SK-N-SH treated with all-trans-retinoic acid at 6 μM for 48 hours (cell line): ENCODE measurements at regions not wholly inside any gene's neighbourhood (a gene's known extent, or its start where the extent isn't known, plus 50 kb on each side); places are given as distances from the start of the nearest gene placed in this dataset.

Experiments
- ATAC-seq: fragments of 200-7000 bp; cut with Tn5 transposase; 3 replicates; pipeline ENCODE4 v1.9.1; 2020; ENCODE audit warnings: mild to moderate bottlenecking, moderate library complexity
- ARNTL ChIP-seq: fragments of 450-650 bp; formaldehyde crosslinking; IDR thresholded peaks from 2 replicates; pipeline ENCODE4 v1.5.0; 2020; ENCODE audit warnings: low read depth, mild to moderate bottlenecking, moderate library complexity, borderline replicate concordance
- BACH2 ChIP-seq: fragments of 250-450 bp; sonication (Bioruptor Pico); IDR thresholded peaks from 2 replicates; pipeline ENCODE4 v1.9.0; 2021; ENCODE audit warnings: mild to moderate bottlenecking, borderline replicate concordance
- CREB5 ChIP-seq: fragments of 250-450 bp; sonication (Bioruptor Pico); IDR thresholded peaks from 2 replicates; pipeline ENCODE4 v1.5.1; 2020; ENCODE audit warnings: low read depth, mild to moderate bottlenecking, moderate library complexity
- CSDC2 ChIP-seq: fragments of 250-450 bp; sonication (Bioruptor Pico); IDR thresholded peaks from 2 replicates; pipeline ENCODE4 v1.5.0; 2020; ENCODE audit warnings: mild to moderate bottlenecking, moderate library complexity
- CSRNP3 ChIP-seq: fragments of 250-450 bp; sonication (Bioruptor Pico); IDR thresholded peaks from 2 replicates; pipeline ENCODE4 v1.5.1; 2021; ENCODE audit warnings: mild to moderate bottlenecking, moderate library complexity
- ISL1 ChIP-seq: fragments of 250-450 bp; sonication (Bioruptor Pico); IDR thresholded peaks from 2 replicates; pipeline ENCODE4 v2.1.2; 2022; ENCODE audit warnings: mild to moderate bottlenecking, moderate library complexity
- OSR1 ChIP-seq: fragments of 250-450 bp; sonication (Bioruptor Pico); IDR thresholded peaks from 2 replicates; pipeline ENCODE4 v1.8.0; 2022; ENCODE audit warnings: moderate library complexity, mild to moderate bottlenecking, inconsistent platforms
- POU6F1 ChIP-seq: fragments of 250-450 bp; sonication (Bioruptor Pico); IDR thresholded peaks from 2 replicates; pipeline ENCODE4 v1.8.0; 2021; ENCODE audit warnings: low read depth, mild to moderate bottlenecking, moderate library complexity, borderline replicate concordance
- RARB ChIP-seq: fragments of 250-450 bp; sonication (Bioruptor Pico); IDR thresholded peaks from 2 replicates; pipeline ENCODE4 v1.8.0; 2021; ENCODE audit warnings: mild to moderate bottlenecking, moderate library complexity
- SNAI2 ChIP-seq: fragments of 250-450 bp; sonication (Bioruptor Pico); IDR thresholded peaks from 2 replicates; pipeline ENCODE4 v1.5.0; 2020; ENCODE audit warnings: mild to moderate bottlenecking, moderate library complexity
- TCF4 ChIP-seq: fragments of 250-450 bp; sonication (Bioruptor Pico); IDR thresholded peaks from 2 replicates; pipeline ENCODE4 v1.8.0; 2021; ENCODE audit warnings: mild to moderate bottlenecking, moderate library complexity, borderline replicate concordance
- TOX ChIP-seq: fragments of 250-450 bp; sonication (Bioruptor Pico); IDR thresholded peaks from 2 replicates; pipeline ENCODE4 v1.8.0; 2021; ENCODE audit warnings: mild to moderate bottlenecking, moderate library complexity, borderline replicate concordance
- TSHZ2 ChIP-seq: fragments of 250-450 bp; sonication (Bioruptor Pico); IDR thresholded peaks from 2 replicates; pipeline ENCODE4 v1.5.0; 2020; ENCODE audit warnings: mild to moderate bottlenecking, moderate library complexity
- ZC3H10 ChIP-seq: fragments of 250-450 bp; sonication (Bioruptor Pico); IDR thresholded peaks from 2 replicates; pipeline ENCODE4 v1.5.1; 2021; ENCODE audit warnings: mild to moderate bottlenecking, moderate library complexity
- ZFP3 ChIP-seq: fragments of 250-450 bp; sonication (Bioruptor Pico); IDR thresholded peaks from 2 replicates; pipeline ENCODE4 v1.5.0; 2020; ENCODE audit warnings: mild to moderate bottlenecking, moderate library complexity
- ZFP30 ChIP-seq: fragments of 450-650 bp; formaldehyde crosslinking; IDR thresholded peaks from 2 replicates; pipeline ENCODE4 v1.5.0; 2022; ENCODE audit warnings: mild to moderate bottlenecking, moderate library complexity
- ZNF565 ChIP-seq: fragments of 450-650 bp; formaldehyde crosslinking; conservative IDR thresholded peaks from 2 replicates; pipeline ENCODE4 v1.5.0; 2020; ENCODE audit warnings: low read depth, mild to moderate bottlenecking, moderate library complexity
- ZNF8 ChIP-seq: fragments of 450-650 bp; formaldehyde crosslinking; IDR thresholded peaks from 2 replicates; pipeline ENCODE4 v1.5.0; 2020; ENCODE audit warnings: mild to moderate bottlenecking, moderate library complexity
- TF ChIP-seq, protein P1 (sequence below): fragments of 250-450 bp; sonication (Bioruptor Pico); IDR thresholded peaks from 2 replicates; pipeline ENCODE4 v1.8.0; 2020; ENCODE audit warnings: mild to moderate bottlenecking, moderate library complexity, borderline replicate concordance

- TF ChIP-seq BACH2 (CRISPR knock-in tag) = no peak
- TF ChIP-seq ZFP30 = no peak
- no peak for TF ChIP-seq TCF4 (CRISPR knock-in tag)
These were observed 168.0 kb upstream of the PHYHIPL start (continued) for GRCh38 chr10:59008452-59008851.

- ATAC-seq = peak; percentile 61
- TF ChIP-seq ARNTL (no peak), ISL1 (CRISPR knock-in tag) (peak; percentile 57; the same call in 1 of the 2 replicates), CREB5 (CRISPR knock-in tag) (no peak), CSRNP3 (CRISPR knock-in tag) (no peak), ZC3H10 (peak; percentile 51; the same call in 1 of the 2 replicates), TOX (CRISPR knock-in tag) (no peak), OSR1 (no peak)
- TF ChIP-seq, all 23 proteins: peak for 2
These were observed 164.3 kb upstream of the PHYHIPL start for GRCh38 chr10:59011972-59012632.

DNA sequence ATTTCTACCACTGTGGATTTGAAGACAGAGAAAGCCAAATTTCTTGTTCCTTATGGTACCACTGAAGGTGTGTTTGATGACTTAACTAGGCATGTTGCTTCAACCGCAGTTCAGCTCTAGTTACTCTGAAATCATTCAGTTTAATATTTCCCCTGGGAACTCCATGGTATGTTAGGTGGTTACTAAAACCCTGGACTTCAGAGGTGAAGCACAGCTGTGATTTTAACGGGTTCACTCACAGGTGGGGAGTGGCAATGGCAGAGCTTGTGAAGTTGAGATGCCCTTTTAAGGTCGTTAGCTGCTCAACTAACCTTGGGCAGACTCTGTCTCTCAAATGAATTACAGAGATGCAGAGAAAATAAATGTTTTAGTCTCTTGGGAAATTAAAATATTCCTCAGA lies 163.6 kb upstream of the PHYHIPL start:
- TF ChIP-seq TCF4 (CRISPR knock-in tag) (no peak), CSRNP3 (CRISPR knock-in tag) (no peak), RARB (no peak), ZFP30 (no peak), POU6F1 (no peak), ZC3H10 (no peak)
- TF ChIP-seq, all 23 proteins: peak for 0
- no peak; the same call in 2 of the 3 replicates for ATAC-seq

- ATAC-seq = no peak
- TF ChIP-seq ZNF8 (no peak), TCF4 (CRISPR knock-in tag) (no peak), TOX (CRISPR knock-in tag) (no peak), RARB (no peak), ZFP30 (no peak), ZFP3 (CRISPR knock-in tag) (no peak), ARNTL (no peak), SNAI2 (CRISPR knock-in tag) (no peak), BACH2 (CRISPR knock-in tag) (no peak), POU6F1 (no peak), CSDC2 (CRISPR knock-in tag) (no peak), ZNF565 (CRISPR knock-in tag) (no peak), TSHZ2 (CRISPR knock-in tag) (no peak), CREB5 (CRISPR knock-in tag) (no peak)
- TF ChIP-seq, protein P1, sequence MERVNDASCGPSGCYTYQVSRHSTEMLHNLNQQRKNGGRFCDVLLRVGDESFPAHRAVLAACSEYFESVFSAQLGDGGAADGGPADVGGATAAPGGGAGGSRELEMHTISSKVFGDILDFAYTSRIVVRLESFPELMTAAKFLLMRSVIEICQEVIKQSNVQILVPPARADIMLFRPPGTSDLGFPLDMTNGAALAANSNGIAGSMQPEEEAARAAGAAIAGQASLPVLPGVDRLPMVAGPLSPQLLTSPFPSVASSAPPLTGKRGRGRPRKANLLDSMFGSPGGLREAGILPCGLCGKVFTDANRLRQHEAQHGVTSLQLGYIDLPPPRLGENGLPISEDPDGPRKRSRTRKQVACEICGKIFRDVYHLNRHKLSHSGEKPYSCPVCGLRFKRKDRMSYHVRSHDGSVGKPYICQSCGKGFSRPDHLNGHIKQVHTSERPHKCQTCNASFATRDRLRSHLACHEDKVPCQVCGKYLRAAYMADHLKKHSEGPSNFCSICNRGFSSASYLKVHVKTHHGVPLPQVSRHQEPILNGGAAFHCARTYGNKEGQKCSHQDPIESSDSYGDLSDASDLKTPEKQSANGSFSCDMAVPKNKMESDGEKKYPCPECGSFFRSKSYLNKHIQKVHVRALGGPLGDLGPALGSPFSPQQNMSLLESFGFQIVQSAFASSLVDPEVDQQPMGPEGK (CRISPR knock-in tag) = no peak
These were observed 160.4 kb upstream of the PHYHIPL start for GRCh38 chr10:59016043-59016442.
